ENCODE measurements at regions not wholly inside any gene's neighbourhood (a gene's known extent, or its start where the extent isn't known, plus 50 kb on each side); places are given as distances from the start of the nearest gene placed in this dataset.

DNA sequence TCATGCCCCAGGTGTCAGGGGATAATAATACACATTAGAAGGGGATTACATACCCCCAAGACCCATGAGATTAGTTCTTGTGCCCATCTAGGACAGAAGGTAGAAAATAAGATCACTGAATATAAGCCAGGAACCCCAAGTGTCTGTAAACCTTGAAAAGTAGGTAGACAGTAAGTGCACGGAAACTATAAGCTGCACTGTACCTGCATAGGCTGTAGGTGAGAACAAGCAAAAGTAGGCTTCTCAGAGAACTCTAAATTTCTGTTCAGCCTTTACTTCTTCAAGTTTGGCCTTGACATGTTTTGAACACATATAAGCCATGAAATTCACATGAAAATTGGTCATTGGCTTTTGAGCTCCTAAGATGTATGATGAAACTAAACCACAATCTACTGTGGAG is 113.0 kb upstream of the FSIP2 start:
- TF ChIP-seq, protein P1, sequence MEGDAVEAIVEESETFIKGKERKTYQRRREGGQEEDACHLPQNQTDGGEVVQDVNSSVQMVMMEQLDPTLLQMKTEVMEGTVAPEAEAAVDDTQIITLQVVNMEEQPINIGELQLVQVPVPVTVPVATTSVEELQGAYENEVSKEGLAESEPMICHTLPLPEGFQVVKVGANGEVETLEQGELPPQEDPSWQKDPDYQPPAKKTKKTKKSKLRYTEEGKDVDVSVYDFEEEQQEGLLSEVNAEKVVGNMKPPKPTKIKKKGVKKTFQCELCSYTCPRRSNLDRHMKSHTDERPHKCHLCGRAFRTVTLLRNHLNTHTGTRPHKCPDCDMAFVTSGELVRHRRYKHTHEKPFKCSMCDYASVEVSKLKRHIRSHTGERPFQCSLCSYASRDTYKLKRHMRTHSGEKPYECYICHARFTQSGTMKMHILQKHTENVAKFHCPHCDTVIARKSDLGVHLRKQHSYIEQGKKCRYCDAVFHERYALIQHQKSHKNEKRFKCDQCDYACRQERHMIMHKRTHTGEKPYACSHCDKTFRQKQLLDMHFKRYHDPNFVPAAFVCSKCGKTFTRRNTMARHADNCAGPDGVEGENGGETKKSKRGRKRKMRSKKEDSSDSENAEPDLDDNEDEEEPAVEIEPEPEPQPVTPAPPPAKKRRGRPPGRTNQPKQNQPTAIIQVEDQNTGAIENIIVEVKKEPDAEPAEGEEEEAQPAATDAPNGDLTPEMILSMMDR (IDR thresholded peaks at IDR 0.05), result no peak
- no peak for DNase-seq
- Histone ChIP-seq H3K4me1 (no peaks in the 10 kb centered on the region), H3K4me3 (no peak overlapping the region), H3K9me3 (no peaks in the 10 kb centered on the region), H3K27ac (no peak overlapping the region), H3K36me3 (no peaks in the 10 kb centered on the region), H3K27me3 (no peaks in the 10 kb centered on the region)
- intact Hi-C loops (cut with DNase I; ENCODE audit: low total_unique reads), result no loop called here

GRCh38 chr2:185628985-185629384 is 109.6 kb upstream of the FSIP2 start:
- no peaks in the 10 kb centered on the region for H3K27me3 ChIP-seq
- no peaks in the 10 kb centered on the region for H3K9me3 ChIP-seq
- DNase-seq, result no peak
- H3K36me3 ChIP-seq, result no peaks in the 10 kb centered on the region
- no peak overlapping the region for H3K4me3 ChIP-seq
- H3K27ac ChIP-seq, result no peak overlapping the region
- H3K4me1 ChIP-seq, result no peaks in the 10 kb centered on the region
- TF ChIP-seq, protein P1 (IDR thresholded peaks at IDR 0.05), result no peak
- intact Hi-C loops (cut with DNase I; ENCODE audit: low total_unique reads), result no loop called here

- intact Hi-C loops (cut with DNase I; ENCODE audit: low total_unique reads), result no loop called here
- no peak for DNase-seq
- Histone ChIP-seq H3K27me3 (no peaks in the 10 kb centered on the region), H3K4me1 (no peaks in the 10 kb centered on the region), H3K27ac (no peak overlapping the region), H3K4me3 (no peak overlapping the region), H3K9me3 (no peaks in the 10 kb centered on the region), H3K36me3 (no peaks in the 10 kb centered on the region)
- TF ChIP-seq, protein P1 (IDR thresholded peaks at IDR 0.05), result no peak
These were observed 105.0 kb upstream of the FSIP2 start for GRCh38 chr2:185633621-185634020.

- Histone ChIP-seq H3K27me3 (no peaks in the 10 kb centered on the region), H3K4me3 (no peak overlapping the region), H3K27ac (no peak overlapping the region), H3K36me3 (no peaks in the 10 kb centered on the region), H3K9me3 (no peaks in the 10 kb centered on the region), H3K4me1 (no peaks in the 10 kb centered on the region)
- DNase-seq, result no peak
- intact Hi-C loops (cut with DNase I; ENCODE audit: low total_unique reads), result no loop called here
- TF ChIP-seq, protein P1 (IDR thresholded peaks at IDR 0.05), result no peak
These were observed 99.8 kb upstream of the FSIP2 start for GRCh38 chr2:185638771-185639170.

DNA sequence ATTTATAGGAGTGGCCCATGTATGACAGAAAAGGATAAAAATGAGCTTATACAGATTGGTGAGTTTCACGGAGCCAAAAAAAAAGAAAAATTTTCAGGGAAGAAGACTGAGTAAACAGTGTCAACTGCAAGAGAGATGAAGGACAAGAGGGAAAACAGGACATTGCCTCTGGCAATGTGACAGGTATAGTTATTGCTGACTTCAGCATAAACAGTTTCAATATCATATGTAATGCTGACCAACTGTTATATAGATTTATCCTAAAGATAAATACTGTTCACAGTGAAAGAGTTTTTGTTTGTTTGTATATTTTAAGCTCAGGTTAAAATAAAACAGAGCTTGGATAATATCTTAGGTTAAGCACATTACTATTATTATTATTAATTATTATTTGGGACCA is 98.0 kb upstream of the FSIP2 start:
- TF ChIP-seq, protein P1 (IDR thresholded peaks at IDR 0.05), result no peak
- Histone ChIP-seq H3K27me3 (no peaks in the 10 kb centered on the region), H3K36me3 (no peaks in the 10 kb centered on the region), H3K4me3 (no peak overlapping the region), H3K9me3 (no peaks in the 10 kb centered on the region), H3K4me1 (no peaks in the 10 kb centered on the region), H3K27ac (no peak overlapping the region)
- no peak for DNase-seq
- intact Hi-C loops (cut with DNase I; ENCODE audit: low total_unique reads), result no loop called here

- Histone ChIP-seq H3K36me3 (no peaks in the 10 kb centered on the region), H3K27me3 (no peaks in the 10 kb centered on the region), H3K27ac (no peak overlapping the region), H3K9me3 (no peaks in the 10 kb centered on the region), H3K4me1 (no peaks in the 10 kb centered on the region), H3K4me3 (no peak overlapping the region)
- intact Hi-C loops (cut with DNase I; ENCODE audit: low total_unique reads), result no loop called here
- DNase-seq, result no peak
- TF ChIP-seq, protein P1 (IDR thresholded peaks at IDR 0.05), result no peak
These were observed 95.2 kb upstream of the FSIP2 start for GRCh38 chr2:185643434-185643833.
